Smooth muscle cell (in vitro differentiated cells): ENCODE measurements at regions not wholly inside any gene's neighbourhood (a gene's known extent, or its start where the extent isn't known, plus 50 kb on each side); places are given as distances from the start of the nearest gene placed in this dataset.

ENCODE experiments used
- DNase-seq: peaks from one replicate; lab custom pipeline; 2025; ENCODE audit not compliant: unreplicated experiment; lab: John Stamatoyannopoulos, UW
- H2AFZ ChIP-seq: fragments of 200-600 bp; sonication (generic); 2 replicates; pipeline ENCODE4 v1.6.0; 2016; ENCODE audit warnings: antibody characterized with exemption, low read depth, mild to moderate bottlenecking
- H3F3A ChIP-seq: fragments of 200-600 bp; sonication (generic); 2 replicates; pipeline ENCODE4 v1.6.0; 2017; ENCODE audit warnings: antibody characterized with exemption, low read depth
- H3K27ac ChIP-seq: fragments of 200-600 bp; sonication (generic); 2 replicates; pipeline ENCODE4 v1.5.1; 2016; ENCODE audit warnings: low read depth, mild to moderate bottlenecking
- H3K27me3 ChIP-seq: fragments of 200-600 bp; sonication (generic); 2 replicates; pipeline ENCODE4 v1.6.1; 2016; ENCODE audit warnings: low read depth, mild to moderate bottlenecking
- H3K36me3 ChIP-seq: fragments of 200-600 bp; sonication (generic); 2 replicates; pipeline ENCODE4 v1.5.1; 2016; ENCODE audit warnings: low read depth
- H3K4me1 ChIP-seq: fragments of 200-600 bp; sonication (generic); 2 replicates; pipeline ENCODE4 v1.5.1; 2016; ENCODE audit warnings: low read depth
- H3K4me2 ChIP-seq: fragments of 200-600 bp; sonication (generic); 2 replicates; pipeline ENCODE4 v1.6.0; 2016; ENCODE audit warnings: mild to moderate bottlenecking
- H3K4me3 ChIP-seq: fragments of 200-600 bp; sonication (generic); 2 replicates; pipeline ENCODE4 v1.5.1; 2016; ENCODE audit warnings: mild to moderate bottlenecking
- H3K79me2 ChIP-seq: fragments of 200-600 bp; sonication (generic); 2 replicates; pipeline ENCODE4 v1.6.0; 2016; ENCODE audit warnings: low read depth, mild to moderate bottlenecking
- H3K9ac ChIP-seq: fragments of 200-600 bp; sonication (generic); 2 replicates; pipeline ENCODE4 v1.6.0; 2016; ENCODE audit warnings: low read depth
- H3K9me3 ChIP-seq: fragments of 200-600 bp; sonication (generic); replicated peaks from 2 replicates; pipeline ENCODE4 v1.5.1; 2016; ENCODE audit warnings: low read depth
- H4K20me1 ChIP-seq: fragments of 200-600 bp; sonication (generic); 2 replicates; pipeline ENCODE4 v1.6.0; 2016; ENCODE audit warnings: low read depth
- WGBS: methylation state at CpG from one replicate; pipeline ENCODE4 v1.1.7; 2016; ENCODE audit warnings: low lambda C conversion rate; 5-methylcytosine and 5-hydroxymethylcytosine counted together
- TF ChIP-seq, protein P1 (sequence below): fragments of 200-600 bp; sonication (generic); IDR thresholded peaks from 2 replicates; pipeline ENCODE4 v1.5.1; 2017; ENCODE audit warnings: borderline replicate concordance, mild to moderate bottlenecking, antibody characterized with exemption; ENCODE audit not compliant: insufficient read depth, poor library complexity, severe bottlenecking

DNA sequence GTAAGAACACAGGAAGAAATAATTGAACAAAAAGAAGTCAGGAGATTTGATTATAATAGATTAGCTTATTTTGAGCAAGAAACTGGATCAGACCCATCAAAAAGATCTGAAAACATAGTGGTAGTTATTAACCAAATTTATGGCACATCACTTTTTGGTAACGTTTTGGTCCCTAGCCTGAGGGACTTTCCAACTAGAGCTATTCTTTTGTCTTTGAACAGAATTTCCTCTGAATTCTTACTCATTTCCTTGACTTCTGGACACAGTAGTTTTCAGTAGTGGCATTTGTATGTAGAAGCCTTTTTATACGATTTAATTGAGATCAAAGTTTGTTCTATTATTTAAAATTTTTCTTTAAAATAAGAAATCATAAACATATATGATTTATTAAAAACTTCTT is 96.5 kb upstream of the PDGFD start:
- Histone ChIP-seq H3K36me3 (no peaks in the 10 kb centered on the region), H3K27ac (no peak overlapping the region), H3K27me3 (no peaks in the 10 kb centered on the region), H3K4me1 (no peaks in the 10 kb centered on the region), H3K9ac (no peak overlapping the region), H3K4me2 (no peak overlapping the region), H3K9me3 (no peaks in the 10 kb centered on the region), H2AFZ (no peak overlapping the region), H3K79me2 (no peaks in the 10 kb centered on the region), H4K20me1 (no peaks in the 10 kb centered on the region), H3F3A (no peaks in the 10 kb centered on the region), H3K4me3 (no peak overlapping the region)
- no peak for DNase-seq
- WGBS = 94% methylated on average over 2 of the region's 2 CpGs
- TF ChIP-seq, protein P1, sequence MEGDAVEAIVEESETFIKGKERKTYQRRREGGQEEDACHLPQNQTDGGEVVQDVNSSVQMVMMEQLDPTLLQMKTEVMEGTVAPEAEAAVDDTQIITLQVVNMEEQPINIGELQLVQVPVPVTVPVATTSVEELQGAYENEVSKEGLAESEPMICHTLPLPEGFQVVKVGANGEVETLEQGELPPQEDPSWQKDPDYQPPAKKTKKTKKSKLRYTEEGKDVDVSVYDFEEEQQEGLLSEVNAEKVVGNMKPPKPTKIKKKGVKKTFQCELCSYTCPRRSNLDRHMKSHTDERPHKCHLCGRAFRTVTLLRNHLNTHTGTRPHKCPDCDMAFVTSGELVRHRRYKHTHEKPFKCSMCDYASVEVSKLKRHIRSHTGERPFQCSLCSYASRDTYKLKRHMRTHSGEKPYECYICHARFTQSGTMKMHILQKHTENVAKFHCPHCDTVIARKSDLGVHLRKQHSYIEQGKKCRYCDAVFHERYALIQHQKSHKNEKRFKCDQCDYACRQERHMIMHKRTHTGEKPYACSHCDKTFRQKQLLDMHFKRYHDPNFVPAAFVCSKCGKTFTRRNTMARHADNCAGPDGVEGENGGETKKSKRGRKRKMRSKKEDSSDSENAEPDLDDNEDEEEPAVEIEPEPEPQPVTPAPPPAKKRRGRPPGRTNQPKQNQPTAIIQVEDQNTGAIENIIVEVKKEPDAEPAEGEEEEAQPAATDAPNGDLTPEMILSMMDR = no peak

DNA sequence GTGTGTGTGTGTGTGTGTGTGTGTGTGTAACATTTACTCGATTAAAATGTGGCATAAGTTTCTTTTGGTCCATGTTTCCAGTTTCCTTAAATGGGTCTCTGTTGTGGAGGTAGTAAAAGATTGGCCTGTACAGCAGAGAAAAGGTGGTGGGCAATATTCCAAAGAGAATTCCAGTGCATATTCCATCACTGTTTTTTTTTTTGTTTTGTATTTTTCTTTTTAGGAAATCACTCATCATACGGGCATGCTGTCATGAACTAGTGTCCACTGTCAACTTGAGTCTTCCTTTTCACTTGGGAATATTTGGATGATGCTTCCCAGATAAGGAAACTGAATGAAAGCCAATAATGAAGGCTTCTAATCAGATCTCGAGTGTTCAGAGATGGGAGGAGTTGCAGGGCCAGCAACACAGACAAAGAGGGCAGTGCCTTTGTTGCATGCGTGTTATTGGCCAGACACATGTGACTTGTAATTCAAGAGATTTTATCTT is 95.2 kb upstream of the PDGFD start:
- Histone ChIP-seq H2AFZ (no peak overlapping the region), H3K79me2 (no peaks in the 10 kb centered on the region), H3K4me1 (no peaks in the 10 kb centered on the region), H3K36me3 (no peaks in the 10 kb centered on the region), H3K9ac (no peak overlapping the region), H3K4me3 (no peak overlapping the region), H4K20me1 (no peaks in the 10 kb centered on the region), H3F3A (no peaks in the 10 kb centered on the region), H3K4me2 (no peak overlapping the region), H3K9me3 (no peaks in the 10 kb centered on the region), H3K27me3 (no peaks in the 10 kb centered on the region), H3K27ac (no peak overlapping the region)
- no peak for DNase-seq
- TF ChIP-seq, protein P1 = no peak
- 76% methylated on average over 4 of the region's 4 CpGs for WGBS

DNA sequence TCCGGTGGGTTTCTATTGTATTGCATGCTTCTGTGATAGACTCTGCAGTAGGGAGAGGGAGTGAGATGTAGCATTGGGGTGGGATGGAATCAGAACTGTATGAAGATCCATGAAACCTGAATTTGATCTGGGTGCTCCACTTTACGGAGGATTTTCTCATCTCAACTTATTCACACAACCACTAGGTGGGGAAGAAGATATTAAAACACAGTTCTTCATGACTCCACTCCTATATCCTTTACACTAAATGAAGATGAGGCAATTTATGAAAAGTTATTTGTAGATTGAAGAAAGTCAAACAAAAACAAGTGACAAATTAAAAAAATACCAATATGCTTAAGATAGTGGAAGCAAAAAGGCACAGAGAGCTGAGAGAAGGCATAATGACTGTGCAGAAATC is 92.6 kb upstream of the PDGFD start:
- Histone ChIP-seq H3K79me2 (no peaks in the 10 kb centered on the region), H3K4me1 (no peaks in the 10 kb centered on the region), H3F3A (no peaks in the 10 kb centered on the region), H2AFZ (no peak overlapping the region), H3K27me3 (no peaks in the 10 kb centered on the region), H3K4me3 (no peak overlapping the region), H3K36me3 (no peaks in the 10 kb centered on the region), H4K20me1 (no peaks in the 10 kb centered on the region), H3K9me3 (no peaks in the 10 kb centered on the region), H3K27ac (no peak overlapping the region), H3K4me2 (no peak overlapping the region), H3K9ac (no peak overlapping the region)
- TF ChIP-seq, protein P1 = peak; percentile 18
- 78% methylated on average over 2 of the region's 2 CpGs for WGBS
- no peak for DNase-seq

DNA sequence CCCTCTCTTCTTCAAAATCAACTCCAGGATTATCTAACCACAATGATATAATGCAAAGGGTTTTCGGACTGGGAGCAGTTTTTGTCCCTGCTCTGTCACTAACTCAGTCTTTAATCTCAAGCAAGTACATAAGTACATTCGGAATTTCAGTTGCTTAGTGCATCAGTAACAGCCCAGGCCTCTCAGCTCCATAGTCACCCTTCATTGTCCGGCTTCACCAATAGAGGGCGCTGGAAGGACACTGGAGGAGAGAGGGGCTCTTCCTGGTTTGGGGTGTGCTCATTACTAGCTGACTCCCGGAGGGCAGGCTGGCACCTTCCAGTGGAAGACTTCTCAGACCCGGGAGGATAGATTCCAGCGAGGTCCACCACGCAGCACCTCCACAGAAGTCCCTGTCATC is 90.4 kb upstream of the PDGFD start:
- no peaks in the 10 kb centered on the region for H3K4me1 ChIP-seq
- no peaks in the 10 kb centered on the region for H3K36me3 ChIP-seq
- no peak overlapping the region for H3K9ac ChIP-seq
- H3K79me2 ChIP-seq = no peaks in the 10 kb centered on the region
- TF ChIP-seq, protein P1 = peak; percentile 69
- no peak for DNase-seq
- H4K20me1 ChIP-seq = no peaks in the 10 kb centered on the region
- H3K4me3 ChIP-seq = no peak overlapping the region
- no peaks in the 10 kb centered on the region for H3K27me3 ChIP-seq
- H3K4me2 ChIP-seq = no peak overlapping the region
- WGBS = 17% methylated on average over 8 of the region's 8 CpGs
- no peaks in the 10 kb centered on the region for H3F3A ChIP-seq
- no peak overlapping the region for H3K27ac ChIP-seq
- H2AFZ ChIP-seq = no peak overlapping the region
- H3K9me3 ChIP-seq = no peaks in the 10 kb centered on the region
